ENCODE measurements at regions not wholly inside any gene's neighbourhood (a gene's known extent, or its start where the extent isn't known, plus 50 kb on each side); places are given as distances from the start of the nearest gene placed in this dataset.

GRCh38 chr12:90842477-90842876, 112.5 kb downstream of the CCER1 start:
- no peaks in the 10 kb centered on the region for H3K9me3 ChIP-seq
- no peak overlapping the region for H3K27ac ChIP-seq
- H3K4me1 ChIP-seq: no peaks in the 10 kb centered on the region
- no peak for DNase-seq (ENCODE audit: extremely low spot score in 2 of 2)
- no peak for TF ChIP-seq CTCF (IDR thresholded peaks at IDR 0.05)
- no peak for TF ChIP-seq POLR2A (IDR thresholded peaks at IDR 0.05)
- no peak for TF ChIP-seq POLR2AphosphoS5 (IDR thresholded peaks at IDR 0.05; ENCODE audit: insufficient read depth in 1 of 2, low read depth in 1 of 2)
- H3K4me3 ChIP-seq: no peak overlapping the region
- intact Hi-C loops (cut with DNase I): no loop called here
- no peaks in the 10 kb centered on the region for H3K36me3 ChIP-seq
- H3K27me3 ChIP-seq: no peaks in the 10 kb centered on the region

GRCh38 chr12:90841336-90841735, 113.6 kb downstream of the CCER1 start:
- DNase-seq (ENCODE audit: extremely low spot score in 2 of 2): no peak
- Histone ChIP-seq H3K9me3 (no peaks in the 10 kb centered on the region), H3K4me1 (no peaks in the 10 kb centered on the region), H3K36me3 (no peaks in the 10 kb centered on the region), H3K27ac (no peak overlapping the region), H3K4me3 (no peak overlapping the region), H3K27me3 (no peaks in the 10 kb centered on the region)
- no peak for TF ChIP-seq POLR2A (IDR thresholded peaks at IDR 0.05)
- no peak for TF ChIP-seq POLR2AphosphoS5 (IDR thresholded peaks at IDR 0.05; ENCODE audit: insufficient read depth in 1 of 2, low read depth in 1 of 2)
- TF ChIP-seq CTCF (IDR thresholded peaks at IDR 0.05): no peak
- intact Hi-C loops (cut with DNase I): no loop called here

- no peak overlapping the region for H3K4me3 ChIP-seq
- DNase-seq (ENCODE audit: extremely low spot score in 2 of 2): no peak
- intact Hi-C loops (cut with DNase I): no loop called here
- TF ChIP-seq CTCF (IDR thresholded peaks at IDR 0.05) (no peak), POLR2AphosphoS5 (IDR thresholded peaks at IDR 0.05; ENCODE audit: insufficient read depth in 1 of 2, low read depth in 1 of 2) (no peak), POLR2A (IDR thresholded peaks at IDR 0.05) (no peak)
- H3K27ac ChIP-seq: no peak overlapping the region
- no peaks in the 10 kb centered on the region for H3K36me3 ChIP-seq
- H3K4me1 ChIP-seq: no peaks in the 10 kb centered on the region
- no peaks in the 10 kb centered on the region for H3K27me3 ChIP-seq
- H3K9me3 ChIP-seq: no peaks in the 10 kb centered on the region
Observed at GRCh38 chr12:90839346-90839745, 115.6 kb downstream of the CCER1 start.

- Histone ChIP-seq H3K9me3 (no peaks in the 10 kb centered on the region), H3K4me3 (no peak overlapping the region), H3K27me3 (no peaks in the 10 kb centered on the region), H3K4me1 (no peaks in the 10 kb centered on the region), H3K36me3 (no peaks in the 10 kb centered on the region), H3K27ac (no peak overlapping the region)
- intact Hi-C loops (cut with DNase I): no loop called here
- TF ChIP-seq CTCF (IDR thresholded peaks at IDR 0.05) (no peak), POLR2A (IDR thresholded peaks at IDR 0.05) (no peak), POLR2AphosphoS5 (IDR thresholded peaks at IDR 0.05; ENCODE audit: insufficient read depth in 1 of 2, low read depth in 1 of 2) (no peak)
- DNase-seq (ENCODE audit: extremely low spot score in 2 of 2): no peak
Observed at GRCh38 chr12:90836689-90837088, 118.3 kb downstream of the CCER1 start.

GRCh38 chr12:90833228-90833627, 121.7 kb downstream of the CCER1 start:
- no peak overlapping the region for H3K4me3 ChIP-seq
- no peaks in the 10 kb centered on the region for H3K4me1 ChIP-seq
- no peaks in the 10 kb centered on the region for H3K9me3 ChIP-seq
- intact Hi-C loops (cut with DNase I): no loop called here
- DNase-seq (ENCODE audit: extremely low spot score in 2 of 2): no peak
- no peak for TF ChIP-seq CTCF (IDR thresholded peaks at IDR 0.05)
- TF ChIP-seq POLR2AphosphoS5 (IDR thresholded peaks at IDR 0.05; ENCODE audit: insufficient read depth in 1 of 2, low read depth in 1 of 2): no peak
- TF ChIP-seq POLR2A (IDR thresholded peaks at IDR 0.05): no peak
- no peaks in the 10 kb centered on the region for H3K36me3 ChIP-seq
- no peaks in the 10 kb centered on the region for H3K27me3 ChIP-seq
- H3K27ac ChIP-seq: no peak overlapping the region

Data from vagina (tissue), 2 donors.